HepG2 (cell line): ENCODE measurements at regions not wholly inside any gene's neighbourhood (a gene's known extent, or its start where the extent isn't known, plus 50 kb on each side); places are given as distances from the start of the nearest gene placed in this dataset.

ENCODE experiments used
- ATAC-seq: fragments of 200-7000 bp; cut with Tn5 transposase; 3 replicates; pipeline ENCODE4 v1.9.1; 2020; ENCODE audit warnings: mild to moderate bottlenecking, moderate library complexity
- BruUV-seq: library from RNA; stranded (reverse); fragments of 400-500 nt; replicated peaks from 2 replicates; lab custom pipeline; 2021; lab: Mats Ljungman, UMichigan
- CTCF ChIA-PET: fragments of 300-600 bp; formaldehyde crosslinking; extraction: SDS; loops from one replicate; lab custom pipeline; 2021; ENCODE audit warnings: low total read pairs, inconsistent platforms, low intra/inter-chr PET ratio; lab: Yijun Ruan, JAX
- POLR2A ChIA-PET: fragments of 350-600 bp; sonication (Branson Sonifier 250); formaldehyde crosslinking; loops from one replicate; lab custom pipeline; 2020; ENCODE audit warnings: antibody characterized with exemption, inconsistent platforms; lab: Yijun Ruan, JAX
- DNase-seq: peaks from one replicate; pipeline ENCODE4 v3.0.0-alpha.2; 2015; ENCODE audit warnings: low spot score
- FAIRE-seq: peaks from 3 replicates; lab custom pipeline; 2011; peaks lifted over from hg19 to GRCh38; lab: Jason Lieb, UNC
- H2AFZ ChIP-seq: one replicate; pipeline ENCODE4 v1.6.1; 2011; ENCODE audit warnings: low read length, inconsistent platforms
- H3K27ac ChIP-seq: fragments of 300-600 bp; 3 replicates; pipeline ENCODE4 v1.8.0; 2011; ENCODE audit warnings: mixed run types, mild to moderate bottlenecking, mixed read lengths, low read length, inconsistent platforms; ENCODE audit not compliant: insufficient read depth; ENCODE audit errors: extremely low read length
- H3K27me3 ChIP-seq, 2 experiments: fragments of 200-600 bp in 1 of 2; 2 replicates in 1 of 2; 3 replicates in 1 of 2; pipeline versions ENCODE4 v1.6.0 to v1.8.0; 2011; ENCODE audit warnings: low read length in 2 of 2, mild to moderate bottlenecking in 2 of 2, moderate library complexity in 2 of 2, inconsistent platforms in 1 of 2; ENCODE audit not compliant: insufficient read depth in 2 of 2, control insufficient read depth in 1 of 2
- H3K36me3 ChIP-seq, 2 experiments: fragments of 200-600 bp in 1 of 2; replicated peaks in 1 of 2; 2 replicates in 1 of 2; 3 replicates in 1 of 2; pipeline versions ENCODE4 v1.5.1 to v1.8.0; 2011; ENCODE audit warnings: low read length in 2 of 2, inconsistent platforms in 1 of 2; ENCODE audit not compliant: insufficient read depth in 2 of 2, control insufficient read depth in 1 of 2
- H3K4me1 ChIP-seq: 2 replicates; pipeline ENCODE4 v1.5.1; 2012; ENCODE audit warnings: low read length, inconsistent platforms; ENCODE audit not compliant: insufficient read depth
- H3K4me2 ChIP-seq: 2 replicates; pipeline ENCODE4 v1.6.0; 2011; ENCODE audit warnings: low read depth, low read length, inconsistent platforms
- H3K4me3 ChIP-seq, 3 experiments: fragments of 200-600 bp in 1 of 3; sonication (generic), shearing (Covaris generic) in 1 of 3; replicated peaks in 1 of 3; 2 replicates each; pipeline ENCODE4 v1.5.1; 2011 to 2016; ENCODE audit warnings: low read length in 3 of 3, inconsistent platforms in 2 of 3, low read depth in 2 of 3, mild to moderate bottlenecking in 2 of 3, control low read depth in 1 of 3, mixed read lengths in 1 of 3; ENCODE audit not compliant: insufficient read depth in 1 of 3
- H3K79me2 ChIP-seq: one replicate; pipeline ENCODE4 v1.6.1; 2011; ENCODE audit warnings: low read length, inconsistent platforms; ENCODE audit not compliant: insufficient read depth
- H3K9ac ChIP-seq: 2 replicates; pipeline ENCODE4 v1.6.0; 2011; ENCODE audit warnings: mild to moderate bottlenecking, low read depth, low read length, inconsistent platforms; ENCODE audit not compliant: insufficient read depth
- H3K9me3 ChIP-seq: 2 replicates; pipeline ENCODE4 v1.5.1; 2012; ENCODE audit warnings: mild to moderate bottlenecking, low read length
- H4K20me1 ChIP-seq: 2 replicates; pipeline ENCODE4 v1.6.0; 2011; ENCODE audit warnings: inconsistent platforms, mild to moderate bottlenecking, low read length, moderate library complexity; ENCODE audit not compliant: insufficient read depth
- ATAD3A ChIP-seq: sonication (generic); formaldehyde crosslinking; IDR thresholded peaks from 2 replicates; pipeline ENCODE4 v1.4.0; 2020; ENCODE audit warnings: missing genetic modification reagents
- ATF1 ChIP-seq: IDR thresholded peaks from 2 replicates; pipeline ENCODE4 v1.6.1; 2016; ENCODE audit warnings: mild to moderate bottlenecking, control low read depth
- CENPBD1 ChIP-seq: sonication (generic); formaldehyde crosslinking; IDR thresholded peaks from 2 replicates; pipeline ENCODE4 v1.8.0; 2022; ENCODE audit warnings: missing genetic modification reagents, low read depth, mild to moderate bottlenecking, borderline replicate concordance
- E2F1 ChIP-seq: sonication (generic); formaldehyde crosslinking; IDR thresholded peaks from 2 replicates; pipeline ENCODE4 v1.5.0; 2020; ENCODE audit warnings: missing genetic modification reagents
- ETV6 ChIP-seq: sonication (generic); formaldehyde crosslinking; conservative IDR thresholded peaks from 2 replicates; pipeline ENCODE4 v1.4.0; 2020; ENCODE audit warnings: missing genetic modification reagents
- HNRNPL ChIP-seq: fragments of 200-400 bp; formaldehyde crosslinking; IDR thresholded peaks from 2 replicates; pipeline ENCODE4 v1.6.1; 2017; ENCODE audit warnings: mild to moderate bottlenecking, low read depth, low read length
- MEF2D ChIP-seq: sonication (generic); formaldehyde crosslinking; IDR thresholded peaks from 2 replicates; pipeline ENCODE4 v1.5.1; 2020; ENCODE audit warnings: mild to moderate bottlenecking, missing genetic modification reagents
- SNAI1 ChIP-seq: sonication (generic); formaldehyde crosslinking; IDR thresholded peaks from 2 replicates; pipeline ENCODE4 v1.5.0; 2020; ENCODE audit warnings: mild to moderate bottlenecking, missing genetic modification reagents, borderline replicate concordance
- SP2 ChIP-seq: sonication (generic); formaldehyde crosslinking; IDR thresholded peaks from 2 replicates; pipeline ENCODE4 v1.5.1; 2020; ENCODE audit warnings: mild to moderate bottlenecking, missing genetic modification reagents
- STAT6 ChIP-seq: sonication (generic); formaldehyde crosslinking; IDR thresholded peaks from 2 replicates; pipeline ENCODE4 v1.4.0; 2020; ENCODE audit warnings: missing genetic modification reagents, mild to moderate bottlenecking, borderline replicate concordance
- ZIK1 ChIP-seq: sonication (generic); formaldehyde crosslinking; IDR thresholded peaks from 2 replicates; pipeline ENCODE4 v1.5.0; 2020; ENCODE audit warnings: mild to moderate bottlenecking, low read depth, missing genetic modification reagents, borderline replicate concordance
- ZNF142 ChIP-seq: sonication (generic); formaldehyde crosslinking; IDR thresholded peaks from 2 replicates; pipeline ENCODE4 v1.4.0; 2020; ENCODE audit warnings: missing genetic modification reagents
- ZNF260 ChIP-seq: sonication (generic); formaldehyde crosslinking; IDR thresholded peaks from 2 replicates; pipeline ENCODE4 v1.4.0; 2020; ENCODE audit warnings: missing genetic modification reagents, low read depth, mild to moderate bottlenecking, borderline replicate concordance
- ZNF556 ChIP-seq: sonication (generic); formaldehyde crosslinking; IDR thresholded peaks from 2 replicates; pipeline ENCODE4 v1.4.0; 2020; ENCODE audit warnings: mild to moderate bottlenecking, missing genetic modification reagents, borderline replicate concordance
- WGBS: methylation state at CpG from one replicate; pipeline ENCODE4 v1.1.6; 2017; ENCODE audit warnings: low lambda C conversion rate; 5-methylcytosine and 5-hydroxymethylcytosine counted together
- in situ Hi-C: cut with HindIII; loops from 2 replicates; pipeline ENCODE4 v1.10.0; 2017; ENCODE audit warnings: low pct_unique_long_range_greater_than_20kb; ENCODE audit not compliant: extremely low pct_ligation_motif_present
- intact Hi-C: fragments of 100-400 bp; cut with micrococcal nuclease; formaldehyde crosslinking; loops from one replicate; pipeline ENCODE4 v1.10.0; 2022; ENCODE audit not compliant: unreplicated experiment

- TF ChIP-seq ZNF142 (CRISPR knock-in tag): no peak
- TF ChIP-seq ATF1 (CRISPR knock-in tag): no peak
- no peak for TF ChIP-seq HNRNPL
- TF ChIP-seq ETV6 (CRISPR knock-in tag): no peak
These were observed 93.2 kb downstream of the TRIML1 start (continued) for GRCh38 chr4:188232428-188232827.

- ChIA-PET CTCF (no interaction called here), POLR2A (no interaction called here)
- intact Hi-C loops: no loop called here
- ATAC-seq (no peak), DNase-seq (no peak), FAIRE-seq (no peak)
- Histone ChIP-seq H4K20me1 (no peaks in the 10 kb centered on the region), H3K4me2 (no peak overlapping the region), H3K4me1 (no peaks in the 10 kb centered on the region), H3K27me3 (peaks cover 0 to 17% of the 10 kb centered on the region in 2 experiments; a peak in 1 of 5 replicates), H3K9me3 (no peaks in the 10 kb centered on the region), H3K27ac (no peak overlapping the region), H3K4me3 (no peak overlapping the region), H3K9ac (no peak overlapping the region), H3K36me3 (no peaks in the 10 kb centered on the region), H3K79me2 (no peaks in the 10 kb centered on the region), H2AFZ (no peak overlapping the region)
- no TSS peak for BruUV-seq
- in situ Hi-C loops: no loop called here
- 4% methylated on average over 2 of the region's 2 CpGs for WGBS
- TF ChIP-seq ZNF556 (CRISPR knock-in tag): no peak
- TF ChIP-seq CENPBD1 (CRISPR knock-in tag): no peak
- TF ChIP-seq STAT6: no peak
- no peak for TF ChIP-seq ZNF260 (CRISPR knock-in tag)
- TF ChIP-seq MEF2D (CRISPR knock-in tag): no peak
- no peak for TF ChIP-seq ZIK1 (CRISPR knock-in tag)
- no peak for TF ChIP-seq SNAI1
- TF ChIP-seq E2F1 (CRISPR knock-in tag): no peak
- TF ChIP-seq ATAD3A (CRISPR knock-in tag): no peak
- TF ChIP-seq SP2 (CRISPR knock-in tag): no peak
These were observed 102.8 kb downstream of the TRIML1 start for GRCh38 chr4:188242041-188242440.
